Ectodermal cell (in vitro differentiated cells): ENCODE measurements at regions not wholly inside any gene's neighbourhood (a gene's known extent, or its start where the extent isn't known, plus 50 kb on each side); places are given as distances from the start of the nearest gene placed in this dataset.
"Not testable (repeated sequence)": the region's sequence is repeated elsewhere in the genome, so short reads cannot be mapped to it uniquely, and the experiment has no call there.

Experiments used
- H3K27ac ChIP-seq: 2 replicates; pipeline ENCODE4 v1.7.0; 2013; ENCODE audit warnings: mild to moderate bottlenecking, low read depth, low read length; ENCODE audit not compliant: insufficient read depth, poor library complexity, severe bottlenecking
- H3K27me3 ChIP-seq: 2 replicates; pipeline ENCODE4 v1.7.0; 2013; ENCODE audit warnings: mild to moderate bottlenecking, low read length; ENCODE audit not compliant: insufficient read depth, control insufficient read depth, poor library complexity, severe bottlenecking
- H3K36me3 ChIP-seq: one replicate; pipeline ENCODE4 v1.7.0; 2013; ENCODE audit warnings: low read length; ENCODE audit not compliant: control insufficient read depth, insufficient read depth
- H3K4me1 ChIP-seq: one replicate; pipeline ENCODE4 v1.7.0; 2013; ENCODE audit warnings: low read length; ENCODE audit not compliant: control insufficient read depth, insufficient read depth
- H3K4me3 ChIP-seq: 2 replicates; pipeline ENCODE4 v1.7.0; 2013; ENCODE audit warnings: low read depth, low read length, control low read depth; ENCODE audit not compliant: insufficient read depth
- H3K9me3 ChIP-seq: 2 replicates; pipeline ENCODE4 v1.7.0; 2013; ENCODE audit warnings: mild to moderate bottlenecking, low read length, moderate library complexity; ENCODE audit not compliant: control insufficient read depth
- WGBS, 2 experiments: methylation state at CpG; one replicate each; pipeline ENCODE4 v1.1.7; 2013; ENCODE audit warnings: missing lambda C conversion rate in 2 of 2; 5-methylcytosine and 5-hydroxymethylcytosine counted together

GRCh38 chr2:223176970-223177369 lies 125.0 kb downstream of the KCNE4 start:
- WGBS, 2 experiments = 92 to 100% methylated on average over 2 of the region's 2 CpGs
- Histone ChIP-seq H3K27ac (no peak overlapping the region), H3K4me1 (no peaks in the 10 kb centered on the region), H3K4me3 (no peak overlapping the region), H3K27me3 (no peaks in the 10 kb centered on the region), H3K9me3 (no peaks in the 10 kb centered on the region), H3K36me3 (no peaks in the 10 kb centered on the region)

- no peaks in the 10 kb centered on the region for H3K36me3 ChIP-seq
- no peak overlapping the region for H3K4me3 ChIP-seq
- no peak overlapping the region for H3K27ac ChIP-seq
- 75 to 89% methylated on average over 2 of the region's 2 CpGs for WGBS, 2 experiments
- no peaks in the 10 kb centered on the region for H3K9me3 ChIP-seq
- H3K4me1 ChIP-seq = no peaks in the 10 kb centered on the region
- H3K27me3 ChIP-seq = no peaks in the 10 kb centered on the region
These were observed 128.5 kb downstream of the KCNE4 start for GRCh38 chr2:223180463-223180862.

- H3K36me3 ChIP-seq = no peaks in the 10 kb centered on the region
- no peak overlapping the region for H3K27ac ChIP-seq
- H3K4me3 ChIP-seq = no peak overlapping the region
- no peaks in the 10 kb centered on the region for H3K9me3 ChIP-seq
- H3K4me1 ChIP-seq = no peaks in the 10 kb centered on the region
- 0 to 80% methylated on average over 1 of the region's 1 CpG for WGBS, 2 experiments
- H3K27me3 ChIP-seq = no peaks in the 10 kb centered on the region
These were observed 129.6 kb downstream of the KCNE4 start for GRCh38 chr2:223181561-223181960.

GRCh38 chr2:223182356-223182755 lies 130.4 kb downstream of the KCNE4 start:
- H3K4me1 ChIP-seq = no peaks in the 10 kb centered on the region
- H3K36me3 ChIP-seq = no peaks in the 10 kb centered on the region
- no peak overlapping the region for H3K4me3 ChIP-seq
- no peaks in the 10 kb centered on the region for H3K9me3 ChIP-seq
- H3K27me3 ChIP-seq = no peaks in the 10 kb centered on the region
- 89 to 94% methylated on average over 2 of the region's 2 CpGs for WGBS, 2 experiments
- H3K27ac ChIP-seq = no peak overlapping the region

GRCh38 chr2:223185638-223186037 lies 133.6 kb downstream of the KCNE4 start:
- Histone ChIP-seq H3K36me3 (no peaks in the 10 kb centered on the region), H3K9me3 (no peaks in the 10 kb centered on the region), H3K4me1 (no peaks in the 10 kb centered on the region), H3K27ac (no peak overlapping the region), H3K27me3 (no peaks in the 10 kb centered on the region), H3K4me3 (no peak overlapping the region)
- 88 to 92% methylated on average over 4 of the region's 4 CpGs for WGBS, 2 experiments

- H3K9me3 ChIP-seq = no peaks in the 10 kb centered on the region
- no peaks in the 10 kb centered on the region for H3K36me3 ChIP-seq
- no peaks in the 10 kb centered on the region for H3K27me3 ChIP-seq
- 95 to 96% methylated on average over 3 of the region's 3 CpGs for WGBS, 2 experiments
- H3K4me1 ChIP-seq = no peaks in the 10 kb centered on the region
- H3K4me3 ChIP-seq = no peak overlapping the region
- H3K27ac ChIP-seq = no peak overlapping the region
These were observed 135.3 kb downstream of the KCNE4 start for GRCh38 chr2:223187256-223187655.

- not testable (repeated sequence) for H3K4me3 ChIP-seq, H3K27ac ChIP-seq, H3K9me3 ChIP-seq, H3K4me1 ChIP-seq, H3K36me3 ChIP-seq, H3K27me3 ChIP-seq
- WGBS, 2 experiments = 61 to 72% methylated on average over 5 to 8 of the region's 10 CpGs
These were observed 138.7 kb downstream of the KCNE4 start for GRCh38 chr2:223190561-223191206.

GRCh38 chr2:223196331-223196730 lies 144.3 kb downstream of the KCNE4 start:
- WGBS, 2 experiments = 78 to 80% methylated on average over 5 of the region's 5 CpGs
- Histone ChIP-seq H3K36me3 (no peaks in the 10 kb centered on the region), H3K4me1 (no peaks in the 10 kb centered on the region), H3K27ac (no peak overlapping the region), H3K4me3 (no peak overlapping the region), H3K9me3 (no peaks in the 10 kb centered on the region), H3K27me3 (no peaks in the 10 kb centered on the region)

- H3K9me3 ChIP-seq = no peaks in the 10 kb centered on the region
- no peaks in the 10 kb centered on the region for H3K27me3 ChIP-seq
- no peak overlapping the region for H3K27ac ChIP-seq
- 91 to 93% methylated on average over 2 of the region's 2 CpGs for WGBS, 2 experiments
- no peaks in the 10 kb centered on the region for H3K36me3 ChIP-seq
- H3K4me1 ChIP-seq = no peaks in the 10 kb centered on the region
- H3K4me3 ChIP-seq = no peak overlapping the region
These were observed 145.1 kb downstream of the KCNE4 start for GRCh38 chr2:223197046-223197445.

- Histone ChIP-seq H3K27me3 (no peaks in the 10 kb centered on the region), H3K36me3 (no peaks in the 10 kb centered on the region)
- 93 to 97% methylated on average over 5 of the region's 5 CpGs for WGBS, 2 experiments
These were observed 147.8 kb downstream of the KCNE4 start for GRCh38 chr2:223199531-223200515.

More at GRCh38 chr2:223199531-223200515, 147.8 kb downstream of the KCNE4 start:
- Histone ChIP-seq H3K4me3 (no peak overlapping the region), H3K4me1 (no peaks in the 10 kb centered on the region), H3K9me3 (no peaks in the 10 kb centered on the region), H3K27ac (no peak overlapping the region)
